ENCODE measurements at regions not wholly inside any gene's neighbourhood (a gene's known extent, or its start where the extent isn't known, plus 50 kb on each side); places are given as distances from the start of the nearest gene placed in this dataset.

DNA sequence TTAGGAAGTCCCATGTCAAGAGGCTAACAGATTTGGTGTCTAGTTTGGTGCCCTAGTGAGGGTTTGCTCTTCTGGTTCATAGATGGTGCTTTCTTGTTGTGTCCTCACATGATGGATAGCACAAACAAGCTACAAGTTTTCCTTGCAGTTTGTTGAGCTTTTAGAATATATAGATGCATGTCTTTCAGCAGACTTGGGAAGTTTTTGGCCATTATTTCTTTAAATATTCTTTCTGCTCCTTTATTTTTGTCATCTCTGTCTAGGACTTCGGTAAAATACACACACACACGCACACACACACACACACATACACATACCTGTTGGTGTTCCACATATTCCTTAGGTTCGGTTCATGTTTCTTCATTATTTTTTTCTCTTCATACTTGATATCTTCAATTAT is 81.5 kb upstream of the TEX51 start:
- Histone ChIP-seq H3K4me3 (replicated peaks; ENCODE audit: insufficient read depth, low read length) (no peak overlapping the region), H3K27me3 (ENCODE audit: insufficient read depth, poor library complexity, severe bottlenecking) (no peaks in the 10 kb centered on the region), H3K27ac (replicated peaks) (no peak overlapping the region)
- no peak for TF ChIP-seq SPI1 (IDR thresholded peaks at IDR 0.05; ENCODE audit: borderline replicate concordance, low read depth)
- TF ChIP-seq, protein P1, sequence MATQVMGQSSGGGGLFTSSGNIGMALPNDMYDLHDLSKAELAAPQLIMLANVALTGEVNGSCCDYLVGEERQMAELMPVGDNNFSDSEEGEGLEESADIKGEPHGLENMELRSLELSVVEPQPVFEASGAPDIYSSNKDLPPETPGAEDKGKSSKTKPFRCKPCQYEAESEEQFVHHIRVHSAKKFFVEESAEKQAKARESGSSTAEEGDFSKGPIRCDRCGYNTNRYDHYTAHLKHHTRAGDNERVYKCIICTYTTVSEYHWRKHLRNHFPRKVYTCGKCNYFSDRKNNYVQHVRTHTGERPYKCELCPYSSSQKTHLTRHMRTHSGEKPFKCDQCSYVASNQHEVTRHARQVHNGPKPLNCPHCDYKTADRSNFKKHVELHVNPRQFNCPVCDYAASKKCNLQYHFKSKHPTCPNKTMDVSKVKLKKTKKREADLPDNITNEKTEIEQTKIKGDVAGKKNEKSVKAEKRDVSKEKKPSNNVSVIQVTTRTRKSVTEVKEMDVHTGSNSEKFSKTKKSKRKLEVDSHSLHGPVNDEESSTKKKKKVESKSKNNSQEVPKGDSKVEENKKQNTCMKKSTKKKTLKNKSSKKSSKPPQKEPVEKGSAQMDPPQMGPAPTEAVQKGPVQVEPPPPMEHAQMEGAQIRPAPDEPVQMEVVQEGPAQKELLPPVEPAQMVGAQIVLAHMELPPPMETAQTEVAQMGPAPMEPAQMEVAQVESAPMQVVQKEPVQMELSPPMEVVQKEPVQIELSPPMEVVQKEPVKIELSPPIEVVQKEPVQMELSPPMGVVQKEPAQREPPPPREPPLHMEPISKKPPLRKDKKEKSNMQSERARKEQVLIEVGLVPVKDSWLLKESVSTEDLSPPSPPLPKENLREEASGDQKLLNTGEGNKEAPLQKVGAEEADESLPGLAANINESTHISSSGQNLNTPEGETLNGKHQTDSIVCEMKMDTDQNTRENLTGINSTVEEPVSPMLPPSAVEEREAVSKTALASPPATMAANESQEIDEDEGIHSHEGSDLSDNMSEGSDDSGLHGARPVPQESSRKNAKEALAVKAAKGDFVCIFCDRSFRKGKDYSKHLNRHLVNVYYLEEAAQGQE (IDR thresholded peaks at IDR 0.05; ENCODE audit: insufficient replicate concordance, low read depth) = no peak
- no peak for TF ChIP-seq GABPA (IDR thresholded peaks at IDR 0.05; ENCODE audit: low read depth)
- no peak for TF ChIP-seq POLR2AphosphoS5 (IDR thresholded peaks at IDR 0.05; ENCODE audit: low read depth)
- TF ChIP-seq CTCF (IDR thresholded peaks at IDR 0.05; ENCODE audit: insufficient read depth, low read length) = no peak
- DNase-seq (ENCODE audit: low read depth in 1 of 2, low spot score in 1 of 2) = no peak

DNA sequence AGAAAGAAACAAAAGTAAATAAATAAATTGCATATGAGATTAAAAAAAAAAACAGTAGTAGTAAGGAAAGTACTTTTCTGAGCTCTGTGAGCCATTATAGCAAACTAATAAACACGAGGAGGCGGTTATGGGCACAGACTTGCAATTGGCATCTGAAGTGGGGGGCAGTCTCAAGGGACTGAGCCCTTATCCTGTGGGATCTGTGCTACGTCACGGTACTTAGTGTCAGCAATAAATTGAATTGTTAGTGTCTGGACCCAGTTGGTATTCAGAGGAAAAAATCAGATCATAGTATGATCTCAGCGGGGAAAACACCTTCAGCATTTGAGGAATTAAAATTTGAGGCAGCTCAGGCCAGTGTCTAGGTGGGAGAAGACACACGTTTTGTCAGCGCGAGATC is 76.6 kb upstream of the TEX51 start:
- no peak overlapping the region for H3K27ac ChIP-seq (replicated peaks)
- no peak overlapping the region for H3K4me3 ChIP-seq (replicated peaks; ENCODE audit: insufficient read depth, low read length)
- H3K27me3 ChIP-seq (ENCODE audit: insufficient read depth, poor library complexity, severe bottlenecking) = no peaks in the 10 kb centered on the region
- no peak for TF ChIP-seq POLR2AphosphoS5 (IDR thresholded peaks at IDR 0.05; ENCODE audit: low read depth)
- TF ChIP-seq GABPA (IDR thresholded peaks at IDR 0.05; ENCODE audit: low read depth) = no peak
- TF ChIP-seq, protein P1 (IDR thresholded peaks at IDR 0.05; ENCODE audit: insufficient replicate concordance, low read depth) = no peak
- no peak for TF ChIP-seq CTCF (IDR thresholded peaks at IDR 0.05; ENCODE audit: insufficient read depth, low read length)
- no peak for TF ChIP-seq SPI1 (IDR thresholded peaks at IDR 0.05; ENCODE audit: borderline replicate concordance, low read depth)
- DNase-seq (ENCODE audit: low read depth in 1 of 2, low spot score in 1 of 2) = no peak

GRCh38 chr2:126822921-126823320 is 75.8 kb upstream of the TEX51 start:
- TF ChIP-seq GABPA (IDR thresholded peaks at IDR 0.05; ENCODE audit: low read depth) (no peak), SPI1 (IDR thresholded peaks at IDR 0.05; ENCODE audit: borderline replicate concordance, low read depth) (no peak), POLR2AphosphoS5 (IDR thresholded peaks at IDR 0.05; ENCODE audit: low read depth) (no peak), CTCF (IDR thresholded peaks at IDR 0.05; ENCODE audit: insufficient read depth, low read length) (no peak)
- TF ChIP-seq, protein P1 (IDR thresholded peaks at IDR 0.05; ENCODE audit: insufficient replicate concordance, low read depth) = no peak

More at GRCh38 chr2:126822921-126823320, 75.8 kb upstream of the TEX51 start:
- Histone ChIP-seq H3K27ac (replicated peaks) (no peak overlapping the region), H3K4me3 (replicated peaks; ENCODE audit: insufficient read depth, low read length) (no peak overlapping the region), H3K27me3 (ENCODE audit: insufficient read depth, poor library complexity, severe bottlenecking) (no peaks in the 10 kb centered on the region)
- DNase-seq (ENCODE audit: low read depth in 1 of 2, low spot score in 1 of 2) = no peak
